ENCODE measurements at regions not wholly inside any gene's neighbourhood (a gene's known extent, or its start where the extent isn't known, plus 50 kb on each side); places are given as distances from the start of the nearest gene placed in this dataset.
"Not testable (repeated sequence)": the region's sequence is repeated elsewhere in the genome, so short reads cannot be mapped to it uniquely, and the experiment has no call there.

DNA sequence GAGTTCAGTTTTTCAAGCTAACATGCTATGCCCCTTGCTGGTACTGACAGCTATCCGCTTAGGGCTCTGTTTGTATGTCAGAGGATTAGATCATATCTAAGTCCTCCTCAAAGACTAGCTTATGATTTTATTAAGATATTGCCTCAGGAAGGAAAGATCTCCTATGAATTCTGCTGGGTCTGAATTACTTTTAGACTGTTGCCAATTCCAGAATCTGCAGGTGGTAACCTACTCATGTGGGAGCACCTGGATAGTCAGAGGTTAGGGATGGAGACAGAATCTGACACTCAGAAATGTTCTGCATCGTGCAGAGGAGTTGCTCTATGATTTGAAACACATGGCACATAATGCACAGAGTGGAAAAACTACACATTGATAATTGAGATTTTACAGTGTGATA is 843.4 kb downstream of the SLC6A15 start:
- H3K27ac Mint-ChIP-seq: no peak overlapping the region
- no peaks in the 10 kb centered on the region for H3K4me1 Mint-ChIP-seq
- H3K9me3 Mint-ChIP-seq: no peaks in the 10 kb centered on the region
- no peaks in the 10 kb centered on the region for H3K36me3 Mint-ChIP-seq
- DNase-seq (no peak), ATAC-seq (replicated peaks) (no peak)
- no peak overlapping the region for H3K4me3 Mint-ChIP-seq
- no peaks in the 10 kb centered on the region for H3K27me3 Mint-ChIP-seq

- no peak for ATAC-seq (replicated peaks)
- Mint-ChIP-seq H3K9me3 (peaks cover 3 to 11% of the 10 kb centered on the region in 2 donors), H3K4me1 (no peaks in the 10 kb centered on the region)
Observed at GRCh38 chr12:84058136-84058535, 854.5 kb downstream of the SLC6A15 start.

DNA sequence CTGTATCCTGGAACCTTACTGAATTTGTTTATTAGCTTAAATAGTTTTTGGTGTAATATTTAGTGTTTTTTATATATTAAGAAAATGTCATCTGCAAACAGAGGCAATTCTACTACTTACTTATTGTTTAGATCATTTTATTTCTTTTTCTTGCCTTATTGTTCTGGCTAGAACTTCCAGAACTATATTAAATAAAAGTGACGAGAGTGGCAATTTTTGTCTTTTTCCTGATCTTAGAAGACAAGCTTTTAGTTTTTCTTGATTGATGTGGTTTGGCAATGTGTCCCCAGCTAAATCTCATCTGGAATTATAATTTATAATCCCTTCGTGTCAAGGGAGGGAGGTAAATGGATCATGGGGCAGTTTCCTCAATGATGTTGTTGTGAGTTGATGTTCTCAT is 857.8 kb downstream of the SLC6A15 start:
- DNase-seq (no peak), ATAC-seq (replicated peaks) (no peak)
- Mint-ChIP-seq H3K4me1 (no peaks in the 10 kb centered on the region), H3K36me3 (no peaks in the 10 kb centered on the region), H3K27ac (no peak overlapping the region), H3K4me3 (no peak overlapping the region), H3K9me3 (peaks cover 3 to 11% of the 10 kb centered on the region in 2 donors), H3K27me3 (no peaks in the 10 kb centered on the region)

More at GRCh38 chr12:84058136-84058535, 854.5 kb downstream of the SLC6A15 start:
- Mint-ChIP-seq H3K36me3 (no peaks in the 10 kb centered on the region), H3K27ac (no peak overlapping the region), H3K27me3 (no peaks in the 10 kb centered on the region), H3K4me3 (no peak overlapping the region)
- DNase-seq: no peak

- H3K36me3 Mint-ChIP-seq: no peaks in the 10 kb centered on the region
- H3K4me1 Mint-ChIP-seq: no peaks in the 10 kb centered on the region
- no peak overlapping the region for H3K27ac Mint-ChIP-seq
- DNase-seq (no peak), ATAC-seq (replicated peaks) (no peak)
- H3K9me3 Mint-ChIP-seq: peaks cover 0 to 2% of the 10 kb centered on the region in 2 donors
- no peak overlapping the region for H3K4me3 Mint-ChIP-seq
- H3K27me3 Mint-ChIP-seq: no peaks in the 10 kb centered on the region
Observed at GRCh38 chr12:84047881-84048280, 864.7 kb downstream of the SLC6A15 start.

GRCh38 chr12:84046859-84047258 is 865.7 kb downstream of the SLC6A15 start:
- no peak overlapping the region for H3K4me3 Mint-ChIP-seq
- DNase-seq (no peak), ATAC-seq (replicated peaks) (no peak)
- H3K36me3 Mint-ChIP-seq: no peaks in the 10 kb centered on the region
- H3K27ac Mint-ChIP-seq: no peak overlapping the region
- H3K27me3 Mint-ChIP-seq: no peaks in the 10 kb centered on the region
- H3K4me1 Mint-ChIP-seq: no peaks in the 10 kb centered on the region
- peaks cover 0 to 1% of the 10 kb centered on the region in 2 donors for H3K9me3 Mint-ChIP-seq

GRCh38 chr12:84043355-84043754 is 869.2 kb downstream of the SLC6A15 start:
- Mint-ChIP-seq H3K4me1 (no peaks in the 10 kb centered on the region), H3K36me3 (no peaks in the 10 kb centered on the region), H3K4me3 (no peak overlapping the region), H3K27ac (no peak overlapping the region), H3K27me3 (no peaks in the 10 kb centered on the region), H3K9me3 (peaks cover 0 to 4% of the 10 kb centered on the region in 2 donors)
- no peak for DNase-seq
- no peak for ATAC-seq (replicated peaks)

DNA sequence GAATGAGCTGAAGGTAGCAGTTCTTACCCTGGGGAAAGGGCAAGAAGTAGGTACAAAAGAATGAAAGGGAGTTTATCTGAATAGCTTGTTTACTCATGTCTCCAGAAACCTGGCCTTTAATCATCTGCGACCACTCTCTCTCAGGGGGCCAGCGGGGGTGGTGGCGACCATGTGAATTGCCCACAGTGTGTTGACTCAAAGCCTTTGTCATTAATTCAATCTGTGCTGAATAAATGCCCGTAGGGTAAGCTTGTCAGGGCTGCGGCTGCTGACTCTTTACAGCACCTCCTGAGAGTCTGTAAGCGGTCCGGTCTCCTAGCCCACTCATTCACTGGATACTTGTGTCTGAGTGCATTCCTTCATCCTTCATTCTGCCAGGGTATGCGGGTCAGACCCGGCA is 874.4 kb downstream of the SLC6A15 start:
- Mint-ChIP-seq H3K36me3 (no peaks in the 10 kb centered on the region), H3K27me3 (no peaks in the 10 kb centered on the region), H3K4me1 (no peaks in the 10 kb centered on the region), H3K4me3 (no peak overlapping the region), H3K9me3 (peaks cover 0 to 4% of the 10 kb centered on the region in 2 donors), H3K27ac (no peak overlapping the region)
- DNase-seq: no peak
- ATAC-seq (replicated peaks): no peak

DNA sequence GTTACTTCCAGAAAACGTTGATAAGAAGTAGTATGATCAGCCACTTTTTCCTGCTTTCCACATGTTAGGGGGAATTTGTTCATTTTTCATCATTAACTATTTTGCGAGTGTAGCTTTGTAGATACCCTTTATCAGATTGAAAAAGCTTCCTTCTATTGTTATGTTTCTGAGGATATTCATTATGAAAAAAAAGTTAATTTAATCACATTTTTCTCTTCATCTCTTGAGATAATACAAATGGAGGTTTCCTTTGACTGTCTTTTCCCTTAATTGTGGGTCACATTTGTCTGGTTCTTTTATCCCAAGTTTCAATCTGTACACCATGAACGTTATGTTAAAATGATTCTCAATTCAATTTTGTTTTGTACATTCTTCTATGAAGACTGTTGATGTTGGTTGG is 875.7 kb downstream of the SLC6A15 start:
- Mint-ChIP-seq H3K9me3 (peaks cover 4 to 9% of the 10 kb centered on the region in 2 donors), H3K27ac (no peak overlapping the region), H3K36me3 (no peaks in the 10 kb centered on the region), H3K4me3 (no peak overlapping the region), H3K4me1 (no peaks in the 10 kb centered on the region), H3K27me3 (no peaks in the 10 kb centered on the region)
- DNase-seq (no peak), ATAC-seq (replicated peaks) (no peak)

GRCh38 chr12:84035766-84036165 is 876.8 kb downstream of the SLC6A15 start:
- Mint-ChIP-seq H3K36me3 (no peaks in the 10 kb centered on the region), H3K9me3 (peaks cover 4 to 12% of the 10 kb centered on the region in 2 donors), H3K4me1 (no peaks in the 10 kb centered on the region), H3K27ac (no peak overlapping the region), H3K27me3 (no peaks in the 10 kb centered on the region), H3K4me3 (no peak overlapping the region)
- no peak for DNase-seq
- ATAC-seq (replicated peaks): no peak

- ATAC-seq (replicated peaks) (no peak), DNase-seq (no peak)
- Mint-ChIP-seq H3K9me3 (peaks cover 4 to 10% of the 10 kb centered on the region in 2 donors), H3K27me3 (no peaks in the 10 kb centered on the region), H3K4me1 (no peaks in the 10 kb centered on the region), H3K27ac (no peak overlapping the region), H3K36me3 (no peaks in the 10 kb centered on the region), H3K4me3 (no peak overlapping the region)
Observed at GRCh38 chr12:84034871-84035270, 877.7 kb downstream of the SLC6A15 start.

DNA sequence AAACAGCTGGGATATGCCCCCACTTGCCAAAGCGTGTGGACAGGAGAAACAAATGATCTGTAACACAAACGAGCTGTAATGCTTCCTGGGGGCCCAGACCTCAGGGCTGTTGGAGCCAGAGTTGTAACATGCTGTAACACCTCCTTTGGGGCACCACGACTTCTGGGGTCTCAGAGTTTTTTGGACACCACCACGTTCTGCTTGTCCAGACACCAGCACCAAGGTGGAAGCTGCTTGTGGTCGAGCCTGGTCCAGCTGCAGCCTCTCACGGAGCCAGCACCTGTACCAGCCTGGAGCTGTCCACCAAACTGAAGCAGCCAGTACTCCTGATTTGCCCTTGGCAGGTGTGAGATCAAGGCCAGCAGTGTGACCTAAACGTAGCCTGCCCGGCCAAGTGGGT is 879.4 kb downstream of the SLC6A15 start:
- ATAC-seq (replicated peaks) (no peak), DNase-seq (no peak)
- peaks cover 4 to 14% of the 10 kb centered on the region in 2 donors for H3K9me3 Mint-ChIP-seq
- H3K36me3 Mint-ChIP-seq: no peaks in the 10 kb centered on the region
- no peaks in the 10 kb centered on the region for H3K27me3 Mint-ChIP-seq
- no peaks in the 10 kb centered on the region for H3K4me1 Mint-ChIP-seq
- no peak overlapping the region for H3K4me3 Mint-ChIP-seq
- no peak overlapping the region for H3K27ac Mint-ChIP-seq

DNA sequence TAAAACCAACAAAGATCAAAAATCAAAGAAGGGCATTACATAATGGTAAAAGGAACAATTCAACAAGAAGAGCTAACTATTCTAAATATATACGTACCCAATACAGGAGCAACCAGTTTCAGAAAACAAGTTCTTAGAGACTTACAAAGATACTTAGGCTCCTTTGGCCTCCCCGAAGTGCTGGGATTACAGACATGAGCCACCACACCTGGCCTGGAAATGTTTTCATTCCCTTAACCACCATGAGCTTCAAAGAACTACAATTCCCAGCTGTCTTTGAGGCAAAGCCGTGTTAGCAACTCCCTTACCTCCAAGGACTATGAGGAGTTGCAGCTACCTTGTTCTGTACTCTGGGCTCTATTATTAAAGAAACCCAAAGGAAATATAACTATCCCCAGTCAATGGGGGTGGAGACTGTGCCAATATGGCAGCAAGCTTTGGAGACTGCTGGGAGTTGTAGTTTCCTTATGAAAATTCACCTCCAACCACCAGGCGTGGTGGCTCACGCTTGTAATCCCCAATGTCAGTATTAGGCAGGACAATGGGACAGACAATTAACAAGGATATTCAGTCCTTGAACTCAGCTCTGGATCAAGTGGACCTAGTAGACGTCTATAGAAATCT is 893.9 kb downstream of the SLC6A15 start:
- H3K4me3 Mint-ChIP-seq; DNase-seq; ATAC-seq (replicated peaks); H3K27ac Mint-ChIP-seq; H3K4me1 Mint-ChIP-seq; H3K36me3 Mint-ChIP-seq; H3K27me3 Mint-ChIP-seq: not testable (repeated sequence)
- peaks cover 13 to 16% of the 10 kb centered on the region in 2 donors for H3K9me3 Mint-ChIP-seq

DNA sequence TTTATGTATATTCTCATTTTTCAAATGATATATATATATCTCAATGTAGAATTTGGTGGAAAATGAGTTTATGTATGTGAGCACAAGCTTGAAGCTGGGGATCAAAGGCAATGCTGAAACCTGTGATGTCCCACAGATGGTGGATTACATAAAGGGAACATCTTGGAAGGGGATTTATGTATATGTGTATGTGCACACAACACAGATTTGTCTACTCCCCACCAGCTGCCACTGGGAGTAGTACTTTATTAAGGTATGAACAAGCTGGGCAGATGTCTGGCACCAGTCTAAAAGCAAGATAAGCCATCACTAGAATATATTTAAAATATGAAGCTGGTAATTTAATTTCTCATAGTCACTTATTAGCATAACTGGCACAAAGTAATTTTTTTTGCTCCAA is 895.6 kb downstream of the SLC6A15 start:
- no peaks in the 10 kb centered on the region for H3K27me3 Mint-ChIP-seq

GRCh38 chr12:83997423-83997822 is 915.2 kb downstream of the SLC6A15 start:
- Mint-ChIP-seq H3K4me1 (no peaks in the 10 kb centered on the region), H3K36me3 (no peaks in the 10 kb centered on the region), H3K9me3 (peaks cover 0 to 2% of the 10 kb centered on the region in 2 donors), H3K4me3 (no peak overlapping the region), H3K27me3 (no peaks in the 10 kb centered on the region), H3K27ac (no peak overlapping the region)
- no peak for ATAC-seq (replicated peaks)
- DNase-seq: no peak

More for the DNA sequence above, 895.6 kb downstream of the SLC6A15 start:
- Mint-ChIP-seq H3K4me3 (no peak overlapping the region), H3K4me1 (no peaks in the 10 kb centered on the region), H3K27ac (no peak overlapping the region), H3K36me3 (no peaks in the 10 kb centered on the region), H3K9me3 (peaks cover 13 to 22% of the 10 kb centered on the region in 2 donors)
- DNase-seq (no peak), ATAC-seq (replicated peaks) (no peak)

DNA sequence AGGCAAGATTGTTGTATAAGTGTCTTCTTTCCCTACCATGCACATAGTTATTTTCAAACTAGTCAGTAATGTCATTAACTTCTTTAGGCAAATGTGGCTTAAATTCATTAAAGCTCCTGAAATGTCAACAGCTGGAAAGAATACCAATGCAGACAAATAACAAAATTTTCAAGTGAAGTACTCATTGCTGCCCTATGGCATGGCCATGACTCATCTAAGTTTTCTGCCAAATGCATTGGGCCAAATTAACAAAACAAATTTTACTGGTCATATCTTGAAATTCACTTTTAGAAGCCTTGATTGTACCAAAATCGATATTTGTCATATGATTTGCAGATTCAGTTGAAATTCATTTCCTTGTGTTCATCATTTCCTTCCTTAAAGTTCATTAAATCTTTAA is 915.9 kb downstream of the SLC6A15 start:
- ATAC-seq (replicated peaks) (no peak), DNase-seq (no peak)
- no peaks in the 10 kb centered on the region for H3K27me3 Mint-ChIP-seq
- no peaks in the 10 kb centered on the region for H3K4me1 Mint-ChIP-seq
- no peak overlapping the region for H3K4me3 Mint-ChIP-seq
- H3K36me3 Mint-ChIP-seq: no peaks in the 10 kb centered on the region
- peaks cover 0 to 2% of the 10 kb centered on the region in 2 donors for H3K9me3 Mint-ChIP-seq
- H3K27ac Mint-ChIP-seq: no peak overlapping the region

DNA sequence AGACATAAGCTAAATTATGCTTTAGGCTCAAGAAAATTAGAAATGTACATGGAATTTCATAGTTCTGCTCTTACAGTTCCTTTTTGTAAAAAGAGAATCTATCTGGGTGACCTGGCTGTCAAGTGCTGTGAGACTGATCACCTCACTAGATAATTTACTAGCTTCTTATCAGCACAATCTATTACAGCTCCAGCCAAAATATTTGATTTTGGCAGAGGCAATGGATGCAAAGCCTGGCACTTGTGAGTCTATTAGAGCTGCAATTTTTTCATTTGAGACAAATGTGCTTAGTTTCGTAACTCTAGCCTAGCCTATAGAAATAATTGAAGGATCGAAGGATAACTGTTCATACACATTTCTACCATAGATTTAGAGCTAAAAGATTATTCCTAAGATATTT is 927.5 kb downstream of the SLC6A15 start:
- ATAC-seq (replicated peaks) (no peak), DNase-seq (no peak)
- Mint-ChIP-seq H3K27ac (no peak overlapping the region), H3K4me1 (no peaks in the 10 kb centered on the region), H3K9me3 (no peaks in the 10 kb centered on the region), H3K36me3 (no peaks in the 10 kb centered on the region), H3K4me3 (no peak overlapping the region), H3K27me3 (no peaks in the 10 kb centered on the region)
